ENCODE measurements at regions not wholly inside any gene's neighbourhood (a gene's known extent, or its start where the extent isn't known, plus 50 kb on each side); places are given as distances from the start of the nearest gene placed in this dataset.

DNA sequence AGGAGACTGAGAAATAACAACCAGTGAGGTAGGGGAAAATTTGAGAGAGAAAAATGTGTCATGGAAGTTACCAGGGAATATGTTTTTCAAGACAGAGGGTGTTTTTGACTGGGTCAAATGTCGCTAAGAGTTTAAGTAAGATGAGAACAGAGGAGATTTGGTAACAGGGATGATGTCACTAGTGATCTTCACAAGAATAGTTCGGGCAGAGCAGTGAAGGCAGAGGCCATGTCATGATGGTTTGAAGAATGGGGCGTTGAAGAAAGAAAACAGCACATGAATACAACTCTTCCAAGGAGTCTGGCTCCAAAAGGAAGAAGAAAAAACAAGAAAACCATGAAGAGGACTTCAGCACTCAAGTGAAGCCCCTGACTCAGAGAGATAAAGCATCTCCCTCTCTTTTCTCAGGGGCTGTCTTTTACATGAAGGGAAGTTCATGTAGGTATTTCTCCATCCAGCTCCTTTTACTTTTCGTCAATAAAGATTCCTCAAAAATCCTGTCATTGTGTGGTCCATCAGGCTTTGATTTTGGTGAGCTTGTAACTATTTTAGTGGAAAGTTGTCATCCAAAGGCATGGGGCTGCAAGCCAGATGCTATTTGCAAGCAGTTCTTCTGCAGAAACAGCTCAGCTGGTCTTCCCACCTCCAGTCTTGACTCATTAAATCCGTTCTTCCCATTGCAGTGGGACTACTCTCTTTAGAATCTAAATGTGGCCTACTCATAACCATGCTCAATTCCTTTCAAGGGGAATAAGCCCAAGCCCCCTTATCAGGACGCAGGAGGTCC is 397.3 kb downstream of the LMX1A start:
- TF ChIP-seq EZH2phosphoT487 (IDR thresholded peaks at IDR 0.05; ENCODE audit: low read depth): no peak
- TF ChIP-seq, protein P1, sequence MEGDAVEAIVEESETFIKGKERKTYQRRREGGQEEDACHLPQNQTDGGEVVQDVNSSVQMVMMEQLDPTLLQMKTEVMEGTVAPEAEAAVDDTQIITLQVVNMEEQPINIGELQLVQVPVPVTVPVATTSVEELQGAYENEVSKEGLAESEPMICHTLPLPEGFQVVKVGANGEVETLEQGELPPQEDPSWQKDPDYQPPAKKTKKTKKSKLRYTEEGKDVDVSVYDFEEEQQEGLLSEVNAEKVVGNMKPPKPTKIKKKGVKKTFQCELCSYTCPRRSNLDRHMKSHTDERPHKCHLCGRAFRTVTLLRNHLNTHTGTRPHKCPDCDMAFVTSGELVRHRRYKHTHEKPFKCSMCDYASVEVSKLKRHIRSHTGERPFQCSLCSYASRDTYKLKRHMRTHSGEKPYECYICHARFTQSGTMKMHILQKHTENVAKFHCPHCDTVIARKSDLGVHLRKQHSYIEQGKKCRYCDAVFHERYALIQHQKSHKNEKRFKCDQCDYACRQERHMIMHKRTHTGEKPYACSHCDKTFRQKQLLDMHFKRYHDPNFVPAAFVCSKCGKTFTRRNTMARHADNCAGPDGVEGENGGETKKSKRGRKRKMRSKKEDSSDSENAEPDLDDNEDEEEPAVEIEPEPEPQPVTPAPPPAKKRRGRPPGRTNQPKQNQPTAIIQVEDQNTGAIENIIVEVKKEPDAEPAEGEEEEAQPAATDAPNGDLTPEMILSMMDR (IDR thresholded peaks at IDR 0.05; ENCODE audit: low read depth, low read length): no peak

Data from OCI-LY3 (cell line).